SK-N-SH treated with all-trans-retinoic acid at 6 μM for 48 hours (cell line): ENCODE measurements at regions not wholly inside any gene's neighbourhood (a gene's known extent, or its start where the extent isn't known, plus 50 kb on each side); places are given as distances from the start of the nearest gene placed in this dataset.

ENCODE experiments used
- BACH2 ChIP-seq: fragments of 250-450 bp; sonication (Bioruptor Pico); IDR thresholded peaks from 2 replicates; pipeline ENCODE4 v1.9.0; 2021; ENCODE audit warnings: mild to moderate bottlenecking, borderline replicate concordance
- ISL1 ChIP-seq: fragments of 250-450 bp; sonication (Bioruptor Pico); IDR thresholded peaks from 2 replicates; pipeline ENCODE4 v2.1.2; 2022; ENCODE audit warnings: mild to moderate bottlenecking, moderate library complexity
- RARB ChIP-seq: fragments of 250-450 bp; sonication (Bioruptor Pico); IDR thresholded peaks from 2 replicates; pipeline ENCODE4 v1.8.0; 2021; ENCODE audit warnings: mild to moderate bottlenecking, moderate library complexity
- ZNF8 ChIP-seq: fragments of 450-650 bp; formaldehyde crosslinking; IDR thresholded peaks from 2 replicates; pipeline ENCODE4 v1.5.0; 2020; ENCODE audit warnings: mild to moderate bottlenecking, moderate library complexity
- TF ChIP-seq, protein P1 (sequence below): fragments of 250-450 bp; sonication (Bioruptor Pico); IDR thresholded peaks from 2 replicates; pipeline ENCODE4 v1.5.1; 2020; ENCODE audit warnings: low read depth, mild to moderate bottlenecking, moderate library complexity

- TF ChIP-seq ZNF8 (CRISPR knock-in tag) (no peak), BACH2 (CRISPR knock-in tag) (no peak), RARB (CRISPR knock-in tag) (no peak), ISL1 (no peak)
- TF ChIP-seq, protein P1, sequence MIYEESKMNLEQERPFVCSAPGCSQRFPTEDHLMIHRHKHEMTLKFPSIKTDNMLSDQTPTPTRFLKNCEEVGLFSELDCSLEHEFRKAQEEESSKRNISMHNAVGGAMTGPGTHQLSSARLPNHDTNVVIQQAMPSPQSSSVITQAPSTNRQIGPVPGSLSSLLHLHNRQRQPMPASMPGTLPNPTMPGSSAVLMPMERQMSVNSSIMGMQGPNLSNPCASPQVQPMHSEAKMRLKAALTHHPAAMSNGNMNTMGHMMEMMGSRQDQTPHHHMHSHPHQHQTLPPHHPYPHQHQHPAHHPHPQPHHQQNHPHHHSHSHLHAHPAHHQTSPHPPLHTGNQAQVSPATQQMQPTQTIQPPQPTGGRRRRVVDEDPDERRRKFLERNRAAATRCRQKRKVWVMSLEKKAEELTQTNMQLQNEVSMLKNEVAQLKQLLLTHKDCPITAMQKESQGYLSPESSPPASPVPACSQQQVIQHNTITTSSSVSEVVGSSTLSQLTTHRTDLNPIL (CRISPR knock-in tag): no peak
These were observed 72.7 kb upstream of the GATA5 start for GRCh38 chr20:62548471-62548870.
